Thyroid gland (tissue), 4 donors: ENCODE measurements at regions not wholly inside any gene's neighbourhood (a gene's known extent, or its start where the extent isn't known, plus 50 kb on each side); places are given as distances from the start of the nearest gene placed in this dataset.

ENCODE experiments used
- POLR2A ChIP-seq, 2 donors: fragments of 450-650 bp; IDR thresholded peaks; one replicate each; pipeline ENCODE4 v1.6.1; 2017; ENCODE audit warnings: antibody characterized with exemption in 2 of 2, mild to moderate bottlenecking in 2 of 2, moderate library complexity in 1 of 2
- TF ChIP-seq, protein P1 (sequence below), 6 experiments: fragments of 200-600 bp in 3 of 6; fragments of 450-650 bp in 3 of 6; sonication (generic) in 3 of 6; IDR thresholded peaks; one replicate each; pipeline ENCODE4 v1.5.1; 2016 to 2019; ENCODE audit warnings: antibody characterized with exemption in 6 of 6, mild to moderate bottlenecking in 2 of 6, inconsistent platforms in 1 of 6, moderate library complexity in 1 of 6

DNA sequence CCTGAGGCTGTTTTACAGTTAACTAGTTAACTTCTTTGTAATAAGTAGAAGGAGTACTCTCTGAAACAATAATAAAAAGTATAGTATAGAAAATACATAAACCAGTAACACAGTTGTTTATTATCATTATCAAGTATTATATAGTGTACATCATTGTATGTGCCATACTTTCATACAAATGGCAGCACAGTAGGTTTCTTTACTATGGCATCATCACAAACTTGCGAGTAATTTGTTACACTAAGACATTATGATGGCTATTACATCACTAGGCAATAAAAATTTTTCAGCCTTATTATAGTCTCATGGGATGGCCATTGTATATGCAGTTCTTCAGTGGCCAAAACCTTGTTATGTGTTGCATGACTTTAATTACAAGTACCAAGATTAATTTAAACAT lies 1376.5 kb upstream of the ADGRL2 start:
- TF ChIP-seq POLR2A (IDR thresholded peaks at IDR 0.05): no peak
- TF ChIP-seq, protein P1, sequence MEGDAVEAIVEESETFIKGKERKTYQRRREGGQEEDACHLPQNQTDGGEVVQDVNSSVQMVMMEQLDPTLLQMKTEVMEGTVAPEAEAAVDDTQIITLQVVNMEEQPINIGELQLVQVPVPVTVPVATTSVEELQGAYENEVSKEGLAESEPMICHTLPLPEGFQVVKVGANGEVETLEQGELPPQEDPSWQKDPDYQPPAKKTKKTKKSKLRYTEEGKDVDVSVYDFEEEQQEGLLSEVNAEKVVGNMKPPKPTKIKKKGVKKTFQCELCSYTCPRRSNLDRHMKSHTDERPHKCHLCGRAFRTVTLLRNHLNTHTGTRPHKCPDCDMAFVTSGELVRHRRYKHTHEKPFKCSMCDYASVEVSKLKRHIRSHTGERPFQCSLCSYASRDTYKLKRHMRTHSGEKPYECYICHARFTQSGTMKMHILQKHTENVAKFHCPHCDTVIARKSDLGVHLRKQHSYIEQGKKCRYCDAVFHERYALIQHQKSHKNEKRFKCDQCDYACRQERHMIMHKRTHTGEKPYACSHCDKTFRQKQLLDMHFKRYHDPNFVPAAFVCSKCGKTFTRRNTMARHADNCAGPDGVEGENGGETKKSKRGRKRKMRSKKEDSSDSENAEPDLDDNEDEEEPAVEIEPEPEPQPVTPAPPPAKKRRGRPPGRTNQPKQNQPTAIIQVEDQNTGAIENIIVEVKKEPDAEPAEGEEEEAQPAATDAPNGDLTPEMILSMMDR (IDR thresholded peaks at IDR 0.05): no peak
